ENCODE measurements at regions not wholly inside any gene's neighbourhood (a gene's known extent, or its start where the extent isn't known, plus 50 kb on each side); places are given as distances from the start of the nearest gene placed in this dataset.

GRCh38 chr5:174919351-174919750, 195.0 kb downstream of the MSX2 start:
- TF ChIP-seq POLR2A (IDR thresholded peaks at IDR 0.05) (no peak), CTCF (IDR thresholded peaks at IDR 0.05) (no peak), EP300 (IDR thresholded peaks at IDR 0.05) (no peak), POLR2AphosphoS5 (IDR thresholded peaks at IDR 0.05) (no peak)

All from sigmoid colon (tissue), 4 donors.